Prostate gland (tissue), 2 donors: ENCODE measurements at regions not wholly inside any gene's neighbourhood (a gene's known extent, or its start where the extent isn't known, plus 50 kb on each side); places are given as distances from the start of the nearest gene placed in this dataset.

Experiments
- DNase-seq: peaks from one replicate; pipeline ENCODE4 v3.0.0-alpha.2; 2019; ENCODE audit warnings: low spot score
- H3K27ac ChIP-seq, 2 donors: fragments of 200-600 bp; sonication (generic); 2 replicates each; pipeline ENCODE4 v1.5.1; 2017 to 2019
- H3K27me3 ChIP-seq: fragments of 200-600 bp; sonication (generic); replicated peaks from 2 replicates; pipeline ENCODE4 v1.5.1; 2019; ENCODE audit not compliant: insufficient read depth
- H3K36me3 ChIP-seq, 2 donors: fragments of 200-600 bp; sonication (generic); 1 replicate in 1 of 2; 2 replicates in 1 of 2; pipeline versions ENCODE4 v1.5.1 to v1.8.1; 2017 to 2019
- H3K4me1 ChIP-seq: fragments of 200-600 bp; sonication (generic); replicated peaks from 2 replicates; pipeline ENCODE4 v1.5.1; 2019
- H3K4me3 ChIP-seq, 2 donors: fragments of 200-600 bp; sonication (generic); 2 replicates each; pipeline ENCODE4 v1.5.1; 2017 to 2019
- H3K9me3 ChIP-seq: fragments of 200-600 bp; sonication (generic); 2 replicates; pipeline ENCODE4 v1.5.1; 2017
- POLR2A ChIP-seq: fragments of 450-650 bp; IDR thresholded peaks from one replicate; pipeline ENCODE4 v1.6.1; 2016; ENCODE audit warnings: antibody characterized with exemption, mild to moderate bottlenecking
- POLR2AphosphoS5 ChIP-seq: sonication (generic); formaldehyde crosslinking; IDR thresholded peaks from one replicate; pipeline ENCODE4 v1.6.1; 2017; ENCODE audit warnings: antibody characterized with exemption
- WGBS: methylation state at CpG from one replicate; pipeline ENCODE4 v1.1.5; 2018; 5-methylcytosine and 5-hydroxymethylcytosine counted together
- intact Hi-C: fragments of 100-400 bp; cut with DNase I; formaldehyde crosslinking; loops from one replicate; pipeline ENCODE4 v1.14.2; 2022
- TF ChIP-seq, protein P1 (sequence below), 4 experiments: fragments of 200-600 bp in 2 of 4; fragments of 450-650 bp in 2 of 4; sonication (generic) in 2 of 4; IDR thresholded peaks; 1 replicate in 3 of 4; 2 replicates in 1 of 4; pipeline ENCODE4 v1.5.1; 2016 to 2019; ENCODE audit warnings: antibody characterized with exemption in 4 of 4, mild to moderate bottlenecking in 2 of 4, moderate library complexity in 2 of 4

DNA sequence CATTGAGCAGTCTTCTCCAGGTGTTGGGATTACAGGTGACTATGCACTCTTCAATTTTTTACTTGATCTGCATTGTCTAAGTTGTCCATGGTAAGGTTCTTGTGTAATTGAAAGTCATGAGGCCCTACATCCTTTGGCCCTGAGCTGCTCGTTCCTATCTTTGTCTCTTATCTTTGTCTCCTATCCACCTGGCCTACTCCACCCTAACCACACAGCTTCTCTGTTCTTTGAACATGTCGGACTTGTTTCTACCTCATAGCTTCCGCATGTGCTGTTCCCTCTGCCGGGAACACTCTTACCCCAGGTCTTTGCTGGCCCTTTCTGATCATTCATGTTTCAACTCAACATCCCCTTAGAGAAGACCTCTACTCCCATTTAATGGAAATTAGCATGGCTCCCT is 194.8 kb upstream of the TBX3 start:
- H3K4me3 ChIP-seq, result no peak overlapping the region
- H3K9me3 ChIP-seq, result no peaks in the 10 kb centered on the region
- H3K27me3 ChIP-seq, result no peaks in the 10 kb centered on the region
- no peak for DNase-seq
- H3K27ac ChIP-seq, result no peak overlapping the region
- TF ChIP-seq POLR2A (no peak), POLR2AphosphoS5 (no peak)
- TF ChIP-seq, protein P1, sequence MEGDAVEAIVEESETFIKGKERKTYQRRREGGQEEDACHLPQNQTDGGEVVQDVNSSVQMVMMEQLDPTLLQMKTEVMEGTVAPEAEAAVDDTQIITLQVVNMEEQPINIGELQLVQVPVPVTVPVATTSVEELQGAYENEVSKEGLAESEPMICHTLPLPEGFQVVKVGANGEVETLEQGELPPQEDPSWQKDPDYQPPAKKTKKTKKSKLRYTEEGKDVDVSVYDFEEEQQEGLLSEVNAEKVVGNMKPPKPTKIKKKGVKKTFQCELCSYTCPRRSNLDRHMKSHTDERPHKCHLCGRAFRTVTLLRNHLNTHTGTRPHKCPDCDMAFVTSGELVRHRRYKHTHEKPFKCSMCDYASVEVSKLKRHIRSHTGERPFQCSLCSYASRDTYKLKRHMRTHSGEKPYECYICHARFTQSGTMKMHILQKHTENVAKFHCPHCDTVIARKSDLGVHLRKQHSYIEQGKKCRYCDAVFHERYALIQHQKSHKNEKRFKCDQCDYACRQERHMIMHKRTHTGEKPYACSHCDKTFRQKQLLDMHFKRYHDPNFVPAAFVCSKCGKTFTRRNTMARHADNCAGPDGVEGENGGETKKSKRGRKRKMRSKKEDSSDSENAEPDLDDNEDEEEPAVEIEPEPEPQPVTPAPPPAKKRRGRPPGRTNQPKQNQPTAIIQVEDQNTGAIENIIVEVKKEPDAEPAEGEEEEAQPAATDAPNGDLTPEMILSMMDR (IDR thresholded peaks at IDR 0.05), result no peak
- 91% methylated on average over 4 of the region's 4 CpGs for WGBS
- no peaks in the 10 kb centered on the region for H3K4me1 ChIP-seq
- no peaks in the 10 kb centered on the region for H3K36me3 ChIP-seq
- intact Hi-C loops, result no loop called here

DNA sequence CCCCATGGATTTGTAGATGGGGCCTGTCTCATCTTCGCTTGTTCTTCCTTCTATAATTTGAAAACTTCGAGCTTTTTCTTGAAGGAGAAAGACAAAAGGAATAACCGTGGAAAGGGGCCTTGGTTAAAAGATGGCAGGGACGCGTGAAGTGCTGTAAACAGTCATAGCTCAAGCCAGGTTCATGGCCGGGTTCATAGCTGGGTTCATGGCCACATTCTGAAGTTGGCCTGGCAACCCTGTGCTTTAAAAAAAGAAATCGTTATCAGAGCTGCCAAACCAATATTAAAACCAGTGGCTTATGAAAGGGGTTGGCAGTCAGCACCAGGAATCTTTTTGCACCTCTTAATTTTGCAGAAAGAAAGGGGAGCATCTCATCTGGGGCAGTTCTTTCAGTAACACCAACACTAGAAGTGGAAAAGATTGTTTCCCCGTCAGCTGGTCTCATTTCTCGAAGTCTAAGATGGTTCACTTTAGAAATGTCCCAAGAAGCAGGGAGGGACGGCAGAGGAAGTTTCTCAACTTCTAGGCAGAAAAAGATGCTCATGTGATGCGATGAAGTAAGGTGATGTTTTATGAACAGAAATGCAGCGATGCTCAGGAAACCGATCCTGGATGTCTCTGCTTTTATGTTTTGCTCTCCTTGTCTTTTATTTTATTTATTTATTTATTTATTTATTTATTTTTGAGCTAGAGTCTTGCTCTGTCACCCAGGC is 193.1 kb upstream of the TBX3 start:
- DNase-seq, result no peak
- Histone ChIP-seq H3K27me3 (no peaks in the 10 kb centered on the region), H3K9me3 (no peaks in the 10 kb centered on the region), H3K27ac (no peak overlapping the region), H3K36me3 (no peaks in the 10 kb centered on the region), H3K4me3 (no peak overlapping the region), H3K4me1 (no peaks in the 10 kb centered on the region)
- 86% methylated on average over 13 of the region's 13 CpGs for WGBS
- intact Hi-C loops, result no loop called here
- TF ChIP-seq POLR2A, result no peak
- TF ChIP-seq, protein P1 (IDR thresholded peaks at IDR 0.05), result no peak
- TF ChIP-seq POLR2AphosphoS5, result no peak

DNA sequence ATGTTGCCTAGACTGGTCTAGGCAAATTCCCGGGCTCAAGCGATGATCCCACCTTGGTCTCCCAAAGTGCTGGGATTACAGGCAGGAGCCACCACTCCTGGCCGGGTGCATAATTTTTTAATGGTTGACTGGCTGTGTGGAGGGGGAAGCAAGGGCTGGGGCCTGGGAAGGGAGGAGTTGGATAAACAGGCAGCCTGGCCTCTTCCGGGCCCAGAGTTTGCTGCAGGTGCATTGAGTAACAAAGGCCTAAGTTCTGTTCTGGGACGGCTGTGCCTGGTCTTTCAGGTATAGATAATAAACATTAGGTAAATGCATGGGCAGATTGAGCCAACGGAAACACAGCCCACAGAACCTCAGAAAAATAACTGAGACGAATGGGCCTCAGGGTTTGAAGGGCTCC is 191.3 kb upstream of the TBX3 start:
- intact Hi-C loops, result no loop called here
- 69% methylated on average over 7 of the region's 7 CpGs for WGBS
- DNase-seq, result no peak
- Histone ChIP-seq H3K4me1 (no peaks in the 10 kb centered on the region), H3K27me3 (no peaks in the 10 kb centered on the region), H3K9me3 (no peaks in the 10 kb centered on the region), H3K4me3 (no peak overlapping the region), H3K36me3 (no peaks in the 10 kb centered on the region), H3K27ac (no peak overlapping the region)
- no peak for TF ChIP-seq POLR2A
- no peak for TF ChIP-seq POLR2AphosphoS5
- TF ChIP-seq, protein P1 (IDR thresholded peaks at IDR 0.05), result no peak

DNA sequence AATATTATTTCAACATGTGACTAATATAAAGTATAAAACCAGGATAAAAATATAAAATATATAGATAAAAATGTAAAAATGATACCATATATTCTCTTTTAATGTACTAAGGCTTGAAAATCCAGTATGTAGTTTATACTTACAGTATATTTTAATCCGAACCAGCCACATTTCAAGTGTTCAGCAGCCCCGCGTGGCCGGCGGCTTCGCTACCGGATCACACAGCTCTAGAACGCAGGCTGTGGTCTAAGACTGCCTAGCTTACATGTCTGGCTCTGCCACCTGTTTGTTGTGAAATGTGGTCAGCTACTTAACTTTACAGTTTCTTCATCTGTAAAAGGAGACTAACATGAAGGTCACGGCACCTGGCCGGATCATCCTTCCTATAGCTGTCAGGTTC is 189.7 kb upstream of the TBX3 start:
- TF ChIP-seq POLR2AphosphoS5 (no peak), POLR2A (no peak)
- TF ChIP-seq, protein P1 (IDR thresholded peaks at IDR 0.05), result no peak
- Histone ChIP-seq H3K27ac (no peak overlapping the region), H3K9me3 (no peaks in the 10 kb centered on the region), H3K27me3 (no peaks in the 10 kb centered on the region), H3K4me3 (no peak overlapping the region), H3K36me3 (no peaks in the 10 kb centered on the region), H3K4me1 (no peaks in the 10 kb centered on the region)
- DNase-seq, result no peak
- WGBS, result 95% methylated on average over 10 of the region's 10 CpGs
- intact Hi-C loops, result no loop called here
